HepG2 (cell line): ENCODE measurements at regions not wholly inside any gene's neighbourhood (a gene's known extent, or its start where the extent isn't known, plus 50 kb on each side); places are given as distances from the start of the nearest gene placed in this dataset.
A peak's percentile ranks its signal among the peaks of the same experiment; 100 is the strongest.

ENCODE experiments used
- ATAC-seq: fragments of 200-7000 bp; cut with Tn5 transposase; 3 replicates; pipeline ENCODE4 v1.9.1; 2020; ENCODE audit warnings: mild to moderate bottlenecking, moderate library complexity
- BruUV-seq: library from RNA; stranded (reverse); fragments of 400-500 nt; replicated peaks from 2 replicates; lab custom pipeline; 2021; lab: Mats Ljungman, UMichigan
- CTCF ChIA-PET: fragments of 300-600 bp; formaldehyde crosslinking; extraction: SDS; loops from one replicate; lab custom pipeline; 2021; ENCODE audit warnings: low total read pairs, inconsistent platforms, low intra/inter-chr PET ratio; lab: Yijun Ruan, JAX
- POLR2A ChIA-PET: fragments of 350-600 bp; sonication (Branson Sonifier 250); formaldehyde crosslinking; loops from one replicate; lab custom pipeline; 2020; ENCODE audit warnings: antibody characterized with exemption, inconsistent platforms; lab: Yijun Ruan, JAX
- DNase-seq: peaks from one replicate; pipeline ENCODE4 v3.0.0-alpha.2; 2015; ENCODE audit warnings: low spot score
- FAIRE-seq: peaks from 3 replicates; lab custom pipeline; 2011; peaks lifted over from hg19 to GRCh38; lab: Jason Lieb, UNC
- H2AFZ ChIP-seq: one replicate; pipeline ENCODE4 v1.6.1; 2011; ENCODE audit warnings: low read length, inconsistent platforms
- H3K27ac ChIP-seq: fragments of 300-600 bp; 3 replicates; pipeline ENCODE4 v1.8.0; 2011; ENCODE audit warnings: mixed run types, mild to moderate bottlenecking, mixed read lengths, low read length, inconsistent platforms; ENCODE audit not compliant: insufficient read depth; ENCODE audit errors: extremely low read length
- H3K27me3 ChIP-seq, 2 experiments: fragments of 200-600 bp in 1 of 2; 2 replicates in 1 of 2; 3 replicates in 1 of 2; pipeline versions ENCODE4 v1.6.0 to v1.8.0; 2011; ENCODE audit warnings: low read length in 2 of 2, mild to moderate bottlenecking in 2 of 2, moderate library complexity in 2 of 2, inconsistent platforms in 1 of 2; ENCODE audit not compliant: insufficient read depth in 2 of 2, control insufficient read depth in 1 of 2
- H3K36me3 ChIP-seq, 2 experiments: fragments of 200-600 bp in 1 of 2; replicated peaks in 1 of 2; 2 replicates in 1 of 2; 3 replicates in 1 of 2; pipeline versions ENCODE4 v1.5.1 to v1.8.0; 2011; ENCODE audit warnings: low read length in 2 of 2, inconsistent platforms in 1 of 2; ENCODE audit not compliant: insufficient read depth in 2 of 2, control insufficient read depth in 1 of 2
- H3K4me1 ChIP-seq: 2 replicates; pipeline ENCODE4 v1.5.1; 2012; ENCODE audit warnings: low read length, inconsistent platforms; ENCODE audit not compliant: insufficient read depth
- H3K4me2 ChIP-seq: 2 replicates; pipeline ENCODE4 v1.6.0; 2011; ENCODE audit warnings: low read depth, low read length, inconsistent platforms
- H3K4me3 ChIP-seq, 3 experiments: fragments of 200-600 bp in 1 of 3; sonication (generic), shearing (Covaris generic) in 1 of 3; replicated peaks in 1 of 3; 2 replicates each; pipeline ENCODE4 v1.5.1; 2011 to 2016; ENCODE audit warnings: low read length in 3 of 3, inconsistent platforms in 2 of 3, low read depth in 2 of 3, mild to moderate bottlenecking in 2 of 3, control low read depth in 1 of 3, mixed read lengths in 1 of 3; ENCODE audit not compliant: insufficient read depth in 1 of 3
- H3K79me2 ChIP-seq: one replicate; pipeline ENCODE4 v1.6.1; 2011; ENCODE audit warnings: low read length, inconsistent platforms; ENCODE audit not compliant: insufficient read depth
- H3K9ac ChIP-seq: 2 replicates; pipeline ENCODE4 v1.6.0; 2011; ENCODE audit warnings: mild to moderate bottlenecking, low read depth, low read length, inconsistent platforms; ENCODE audit not compliant: insufficient read depth
- H3K9me3 ChIP-seq: 2 replicates; pipeline ENCODE4 v1.5.1; 2012; ENCODE audit warnings: mild to moderate bottlenecking, low read length
- H4K20me1 ChIP-seq: 2 replicates; pipeline ENCODE4 v1.6.0; 2011; ENCODE audit warnings: inconsistent platforms, mild to moderate bottlenecking, low read length, moderate library complexity; ENCODE audit not compliant: insufficient read depth
- BCL6 ChIP-seq: IDR thresholded peaks from 2 replicates; pipeline ENCODE4 v1.6.1; 2016; ENCODE audit warnings: missing genetic modification reagents, missing compliant biosample characterization
- ERF ChIP-seq: IDR thresholded peaks from 2 replicates; pipeline ENCODE4 v1.6.1; 2018; ENCODE audit warnings: missing biosample characterization, missing genetic modification reagents
- FOXO1 ChIP-seq: sonication (generic); formaldehyde crosslinking; IDR thresholded peaks from 2 replicates; pipeline ENCODE4 v1.4.0; 2020; ENCODE audit warnings: missing genetic modification reagents
- GATAD2A ChIP-seq: IDR thresholded peaks from 2 replicates; pipeline ENCODE4 v1.6.1; 2016
- PAXIP1 ChIP-seq: sonication (generic); formaldehyde crosslinking; conservative IDR thresholded peaks from 2 replicates; pipeline ENCODE4 v1.4.0; 2020; ENCODE audit warnings: mild to moderate bottlenecking, missing genetic modification reagents, moderate library complexity
- ZNF24 ChIP-seq: fragments of 450-650 bp; IDR thresholded peaks from 2 replicates; pipeline ENCODE4 v1.6.1; 2017; ENCODE audit warnings: antibody characterized with exemption, mild to moderate bottlenecking
- ZNF281 ChIP-seq: sonication (generic); formaldehyde crosslinking; IDR thresholded peaks from 2 replicates; pipeline ENCODE4 v1.4.0; 2020; ENCODE audit warnings: missing genetic modification reagents, borderline replicate concordance
- ZNF501 ChIP-seq: sonication (generic); formaldehyde crosslinking; IDR thresholded peaks from 2 replicates; pipeline ENCODE4 v1.5.1; 2020; ENCODE audit warnings: mild to moderate bottlenecking, moderate library complexity, missing genetic modification reagents
- WGBS: methylation state at CpG from one replicate; pipeline ENCODE4 v1.1.6; 2017; ENCODE audit warnings: low lambda C conversion rate; 5-methylcytosine and 5-hydroxymethylcytosine counted together
- in situ Hi-C: cut with HindIII; loops from 2 replicates; pipeline ENCODE4 v1.10.0; 2017; ENCODE audit warnings: low pct_unique_long_range_greater_than_20kb; ENCODE audit not compliant: extremely low pct_ligation_motif_present
- intact Hi-C: fragments of 100-400 bp; cut with micrococcal nuclease; formaldehyde crosslinking; loops from one replicate; pipeline ENCODE4 v1.10.0; 2022; ENCODE audit not compliant: unreplicated experiment
- TF ChIP-seq, protein P1 (sequence below): sonication (generic); formaldehyde crosslinking; IDR thresholded peaks from 2 replicates; pipeline ENCODE4 v1.5.0; 2020; ENCODE audit warnings: mild to moderate bottlenecking, missing genetic modification reagents
- TF ChIP-seq, protein P2 (sequence below): sonication (generic); formaldehyde crosslinking; IDR thresholded peaks from 2 replicates; pipeline ENCODE4 v1.4.0; 2020; ENCODE audit warnings: missing genetic modification reagents, borderline replicate concordance

DNA sequence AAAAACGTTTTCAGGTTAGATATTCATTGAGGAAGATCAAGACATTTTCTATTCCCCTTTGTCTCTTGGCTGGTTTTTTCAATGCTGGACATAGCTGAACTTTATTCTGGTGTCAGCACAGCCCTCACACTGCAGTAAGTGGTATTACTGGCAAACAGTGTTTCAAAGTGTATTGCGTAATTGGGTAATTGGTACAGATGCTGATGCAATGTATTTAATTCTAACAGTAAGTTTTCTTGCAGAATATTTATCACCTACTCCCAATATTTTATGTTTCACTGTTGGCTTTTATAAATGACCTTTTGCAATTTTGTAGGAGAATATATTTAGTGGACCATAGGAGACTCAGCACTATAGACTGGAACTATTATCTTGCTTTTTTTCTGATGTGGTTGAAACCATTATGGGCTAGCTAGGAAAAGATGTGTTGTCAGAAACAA, 287.6 kb upstream of the SOX4 start:
- no peak overlapping the region for H3K4me3 ChIP-seq
- H2AFZ ChIP-seq, result no peak overlapping the region
- DNase-seq (peak; percentile 70), ATAC-seq (peak; percentile 89), FAIRE-seq (peak; percentile 15)
- no peaks in the 10 kb centered on the region for H3K9me3 ChIP-seq
- H3K36me3 ChIP-seq, result no peaks in the 10 kb centered on the region
- intact Hi-C loops, result loop anchor here (5.0 kb wide), 1 partner anchor 281 kb away; no protein-coding TSS in a partner anchor
- ChIA-PET CTCF (no interaction called here), POLR2A (no interaction called here)
- no TSS peak for BruUV-seq
- H3K4me2 ChIP-seq, result no peak overlapping the region
- H3K79me2 ChIP-seq, result no peaks in the 10 kb centered on the region
- peaks cover 31% of the 10 kb centered on the region for H3K4me1 ChIP-seq
- H3K9ac ChIP-seq, result no peak overlapping the region
- H3K27ac ChIP-seq, result no peak overlapping the region
- H3K27me3 ChIP-seq, result peaks cover 1 to 12% of the 10 kb centered on the region in 2 experiments; a peak in 4 of 5 replicates
- WGBS, result 3% methylated on average over 2 of the region's 2 CpGs
- in situ Hi-C loops, result no loop called here
- H4K20me1 ChIP-seq, result no peaks in the 10 kb centered on the region
- TF ChIP-seq FOXO1 (CRISPR knock-in tag), result peak; percentile 34; the same call in 1 of the 2 replicates
- peak; percentile 91 for TF ChIP-seq GATAD2A (CRISPR knock-in tag)
- TF ChIP-seq, protein P1, sequence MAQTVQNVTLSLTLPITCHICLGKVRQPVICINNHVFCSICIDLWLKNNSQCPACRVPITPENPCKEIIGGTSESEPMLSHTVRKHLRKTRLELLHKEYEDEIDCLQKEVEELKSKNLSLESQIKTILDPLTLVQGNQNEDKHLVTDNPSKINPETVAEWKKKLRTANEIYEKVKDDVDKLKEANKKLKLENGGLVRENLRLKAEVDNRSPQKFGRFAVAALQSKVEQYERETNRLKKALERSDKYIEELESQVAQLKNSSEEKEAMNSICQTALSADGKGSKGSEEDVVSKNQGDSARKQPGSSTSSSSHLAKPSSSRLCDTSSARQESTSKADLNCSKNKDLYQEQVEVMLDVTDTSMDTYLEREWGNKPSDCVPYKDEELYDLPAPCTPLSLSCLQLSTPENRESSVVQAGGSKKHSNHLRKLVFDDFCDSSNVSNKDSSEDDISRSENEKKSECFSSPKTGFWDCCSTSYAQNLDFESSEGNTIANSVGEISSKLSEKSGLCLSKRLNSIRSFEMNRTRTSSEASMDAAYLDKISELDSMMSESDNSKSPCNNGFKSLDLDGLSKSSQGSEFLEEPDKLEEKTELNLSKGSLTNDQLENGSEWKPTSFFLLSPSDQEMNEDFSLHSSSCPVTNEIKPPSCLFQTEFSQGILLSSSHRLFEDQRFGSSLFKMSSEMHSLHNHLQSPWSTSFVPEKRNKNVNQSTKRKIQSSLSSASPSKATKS (CRISPR knock-in tag), result no peak
- TF ChIP-seq ZNF24, result no peak
- peak; percentile 31; the same call in 1 of the 2 replicates for TF ChIP-seq ZNF281 (CRISPR knock-in tag)
- TF ChIP-seq ERF (CRISPR knock-in tag), result 0 out of 2 replicates have a peak, but pooled peaks have one; percentile 39
- TF ChIP-seq BCL6, result peak; percentile 56
- 0 out of 2 replicates have a peak, but pooled peaks have one; percentile 15 for TF ChIP-seq PAXIP1 (CRISPR knock-in tag)
- TF ChIP-seq ZNF501 (CRISPR knock-in tag), result no peak
- TF ChIP-seq, protein P2, sequence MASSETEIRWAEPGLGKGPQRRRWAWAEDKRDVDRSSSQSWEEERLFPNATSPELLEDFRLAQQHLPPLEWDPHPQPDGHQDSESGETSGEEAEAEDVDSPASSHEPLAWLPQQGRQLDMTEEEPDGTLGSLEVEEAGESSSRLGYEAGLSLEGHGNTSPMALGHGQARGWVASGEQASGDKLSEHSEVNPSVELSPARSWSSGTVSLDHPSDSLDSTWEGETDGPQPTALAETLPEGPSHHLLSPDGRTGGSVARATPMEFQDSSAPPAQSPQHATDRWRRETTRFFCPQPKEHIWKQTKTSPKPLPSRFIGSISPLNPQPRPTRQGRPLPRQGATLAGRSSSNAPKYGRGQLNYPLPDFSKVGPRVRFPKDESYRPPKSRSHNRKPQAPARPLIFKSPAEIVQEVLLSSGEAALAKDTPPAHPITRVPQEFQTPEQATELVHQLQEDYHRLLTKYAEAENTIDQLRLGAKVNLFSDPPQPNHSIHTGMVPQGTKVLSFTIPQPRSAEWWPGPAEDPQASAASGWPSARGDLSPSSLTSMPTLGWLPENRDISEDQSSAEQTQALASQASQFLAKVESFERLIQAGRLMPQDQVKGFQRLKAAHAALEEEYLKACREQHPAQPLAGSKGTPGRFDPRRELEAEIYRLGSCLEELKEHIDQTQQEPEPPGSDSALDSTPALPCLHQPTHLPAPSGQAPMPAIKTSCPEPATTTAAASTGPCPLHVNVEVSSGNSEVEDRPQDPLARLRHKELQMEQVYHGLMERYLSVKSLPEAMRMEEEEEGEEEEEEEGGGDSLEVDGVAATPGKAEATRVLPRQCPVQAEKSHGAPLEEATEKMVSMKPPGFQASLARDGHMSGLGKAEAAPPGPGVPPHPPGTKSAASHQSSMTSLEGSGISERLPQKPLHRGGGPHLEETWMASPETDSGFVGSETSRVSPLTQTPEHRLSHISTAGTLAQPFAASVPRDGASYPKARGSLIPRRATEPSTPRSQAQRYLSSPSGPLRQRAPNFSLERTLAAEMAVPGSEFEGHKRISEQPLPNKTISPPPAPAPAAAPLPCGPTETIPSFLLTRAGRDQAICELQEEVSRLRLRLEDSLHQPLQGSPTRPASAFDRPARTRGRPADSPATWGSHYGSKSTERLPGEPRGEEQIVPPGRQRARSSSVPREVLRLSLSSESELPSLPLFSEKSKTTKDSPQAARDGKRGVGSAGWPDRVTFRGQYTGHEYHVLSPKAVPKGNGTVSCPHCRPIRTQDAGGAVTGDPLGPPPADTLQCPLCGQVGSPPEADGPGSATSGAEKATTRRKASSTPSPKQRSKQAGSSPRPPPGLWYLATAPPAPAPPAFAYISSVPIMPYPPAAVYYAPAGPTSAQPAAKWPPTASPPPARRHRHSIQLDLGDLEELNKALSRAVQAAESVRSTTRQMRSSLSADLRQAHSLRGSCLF (CRISPR knock-in tag), result no peak
